OCI-LY3 (cell line): ENCODE measurements at regions not wholly inside any gene's neighbourhood (a gene's known extent, or its start where the extent isn't known, plus 50 kb on each side); places are given as distances from the start of the nearest gene placed in this dataset.

Experiments used
- H2AFZ ChIP-seq: fragments of 200-600, 300-600 bp; shearing (Covaris generic); 2 replicates; pipeline ENCODE4 v1.6.0; 2014; ENCODE audit warnings: antibody characterized with exemption, low read depth, low read length
- H3K27ac ChIP-seq: fragments of 200-600, 300-600 bp; sonication (generic); 2 replicates; pipeline ENCODE4 v1.5.1; 2014; ENCODE audit warnings: mild to moderate bottlenecking, low read length, moderate library complexity, mixed read lengths
- H3K27me3 ChIP-seq: fragments of 200-600, 300-600 bp; sonication (generic); 2 replicates; pipeline ENCODE4 v1.6.1; 2014; ENCODE audit warnings: low read depth, low read length, mixed read lengths
- H3K36me3 ChIP-seq: fragments of 200-600, 300-600 bp; sonication (generic); replicated peaks from 2 replicates; pipeline ENCODE3; 2014; ENCODE audit warnings: low read depth, low read length, mixed read lengths
- H3K4me1 ChIP-seq: fragments of 300-600, 200-600 bp; sonication (generic); 2 replicates; pipeline ENCODE4 v1.6.1; 2014; ENCODE audit warnings: low read length, mixed read lengths
- H3K4me2 ChIP-seq: fragments of 200-600, 300-600 bp; sonication (generic); 2 replicates; pipeline ENCODE4 v1.6.1; 2014; ENCODE audit warnings: low read length, mixed read lengths
- H3K4me3 ChIP-seq: fragments of 300-600, 200-600 bp; sonication (generic); 2 replicates; pipeline ENCODE4 v1.5.1; 2014; ENCODE audit warnings: antibody characterized with exemption, mild to moderate bottlenecking, low read length, moderate library complexity
- H3K79me2 ChIP-seq: fragments of 300-600, 200-600 bp; shearing (Covaris generic); 2 replicates; pipeline ENCODE4 v1.6.1; 2014; ENCODE audit warnings: mild to moderate bottlenecking, low read length, mixed read lengths
- H3K9ac ChIP-seq: fragments of 300-600, 200-600 bp; shearing (Covaris generic); 2 replicates; pipeline ENCODE4 v1.6.0; 2014; ENCODE audit warnings: mild to moderate bottlenecking, low read length, moderate library complexity
- H3K9me3 ChIP-seq: fragments of 200-600, 300-600 bp; shearing (Covaris generic); 2 replicates; pipeline ENCODE4 v1.6.1; 2014; ENCODE audit warnings: low read length, mixed read lengths; ENCODE audit not compliant: insufficient read depth
- H4K20me1 ChIP-seq: fragments of 200-600, 300-600 bp; sonication (generic); 2 replicates; pipeline ENCODE4 v1.6.1; 2016; ENCODE audit warnings: low read length, mixed read lengths; ENCODE audit not compliant: insufficient read depth
- CTCF ChIP-seq: fragments of 200-600, 300-600 bp; sonication (generic); IDR thresholded peaks from 2 replicates; pipeline ENCODE4 v1.5.1; 2014; ENCODE audit warnings: antibody characterized with exemption, low read length, low read depth
- EZH2phosphoT487 ChIP-seq: fragments of 200-600 bp; shearing (Covaris generic); IDR thresholded peaks from 2 replicates; pipeline ENCODE4 v1.6.1; 2018; ENCODE audit warnings: antibody characterized with exemption, mixed run types, low read depth

GRCh38 chr6:113629256-113629655, 227.9 kb upstream of the MARCKS start:
- Histone ChIP-seq H3K27ac (peak overlapping the region; percentile 99), H3K4me3 (peak overlapping the region; percentile 69; the same call in 1 of the 2 replicates), H2AFZ (no peak overlapping the region)

GRCh38 chr6:113629975-113630737, 227.0 kb upstream of the MARCKS start:
- Histone ChIP-seq H3K79me2 (peaks cover 8% of the 10 kb centered on the region), H3K4me2 (peak overlapping the region; percentile 83), H3K27ac (peak overlapping the region; percentile 99), H2AFZ (no peak overlapping the region), H4K20me1 (no peaks in the 10 kb centered on the region), H3K36me3 (no peaks in the 10 kb centered on the region), H3K4me3 (peak overlapping the region; percentile 69), H3K27me3 (no peaks in the 10 kb centered on the region), H3K4me1 (peaks cover 95% of the 10 kb centered on the region), H3K9ac (peak overlapping the region; percentile 72), H3K9me3 (no peaks in the 10 kb centered on the region)
- TF ChIP-seq CTCF (no peak), EZH2phosphoT487 (no peak)

More at GRCh38 chr6:113629256-113629655, 227.9 kb upstream of the MARCKS start:
- no peaks in the 10 kb centered on the region for H3K9me3 ChIP-seq
- no peaks in the 10 kb centered on the region for H3K27me3 ChIP-seq
- H3K9ac ChIP-seq, result peak overlapping the region; percentile 72
- peaks cover 91% of the 10 kb centered on the region for H3K4me1 ChIP-seq
- TF ChIP-seq CTCF (no peak), EZH2phosphoT487 (no peak)
- peak overlapping the region; percentile 83 for H3K4me2 ChIP-seq
- H3K79me2 ChIP-seq, result peaks cover 8% of the 10 kb centered on the region
- no peaks in the 10 kb centered on the region for H4K20me1 ChIP-seq
- no peaks in the 10 kb centered on the region for H3K36me3 ChIP-seq

- Histone ChIP-seq H3K79me2 (peaks cover 8% of the 10 kb centered on the region), H3K36me3 (no peaks in the 10 kb centered on the region), H2AFZ (no peak overlapping the region), H3K9ac (peak overlapping the region; percentile 84), H3K4me2 (peak overlapping the region; percentile 90), H3K4me1 (peaks cover 95% of the 10 kb centered on the region), H3K27me3 (no peaks in the 10 kb centered on the region), H4K20me1 (no peaks in the 10 kb centered on the region), H3K9me3 (no peaks in the 10 kb centered on the region), H3K4me3 (peak overlapping the region; percentile 69), H3K27ac (peak overlapping the region; percentile 99)
- TF ChIP-seq EZH2phosphoT487, result no peak
- no peak for TF ChIP-seq CTCF
Observed at GRCh38 chr6:113630738-113631535, 226.2 kb upstream of the MARCKS start.

GRCh38 chr6:113631666-113632065, 225.5 kb upstream of the MARCKS start:
- peak overlapping the region; percentile 69 for H3K4me3 ChIP-seq
- no peaks in the 10 kb centered on the region for H4K20me1 ChIP-seq
- peak overlapping the region; percentile 84 for H3K9ac ChIP-seq
- no peaks in the 10 kb centered on the region for H3K27me3 ChIP-seq
- H3K27ac ChIP-seq, result peak overlapping the region; percentile 99
- peaks cover 8% of the 10 kb centered on the region for H3K79me2 ChIP-seq
- H3K36me3 ChIP-seq, result no peaks in the 10 kb centered on the region
- no peak overlapping the region for H2AFZ ChIP-seq
- no peaks in the 10 kb centered on the region for H3K9me3 ChIP-seq
- peaks cover 95% of the 10 kb centered on the region for H3K4me1 ChIP-seq
- no peak for TF ChIP-seq CTCF
- TF ChIP-seq EZH2phosphoT487, result no peak
- peak overlapping the region; percentile 90 for H3K4me2 ChIP-seq
